ENCODE measurements at regions not wholly inside any gene's neighbourhood (a gene's known extent, or its start where the extent isn't known, plus 50 kb on each side); places are given as distances from the start of the nearest gene placed in this dataset.
"Not testable (repeated sequence)": the region's sequence is repeated elsewhere in the genome, so short reads cannot be mapped to it uniquely, and the experiment has no call there.

- DNase-seq, result no peak
Observed at GRCh38 chr5:107063511-107063910, 607.2 kb downstream of the EFNA5 start.

- DNase-seq, result no peak
Observed at GRCh38 chr5:107058803-107059202, 611.9 kb downstream of the EFNA5 start.

- DNase-seq, result no peak
Observed at GRCh38 chr5:107058235-107058634, 612.5 kb downstream of the EFNA5 start.

GRCh38 chr5:107056278-107056677, 614.5 kb downstream of the EFNA5 start:
- no peak for DNase-seq

GRCh38 chr5:107047048-107047447, 623.7 kb downstream of the EFNA5 start:
- DNase-seq, result no peak

- DNase-seq, result no peak
Observed at GRCh38 chr5:107043665-107044064, 627.1 kb downstream of the EFNA5 start.

GRCh38 chr5:107040907-107041306, 629.8 kb downstream of the EFNA5 start:
- DNase-seq, result no peak

- no peak for DNase-seq
Observed at GRCh38 chr5:107032629-107033028, 638.1 kb downstream of the EFNA5 start.

- no peak for DNase-seq
Observed at GRCh38 chr5:107028938-107029337, 641.8 kb downstream of the EFNA5 start.

- DNase-seq, result no peak
Observed at GRCh38 chr5:107025712-107026497, 644.8 kb downstream of the EFNA5 start.

- DNase-seq, result no peak
Observed at GRCh38 chr5:107023732-107024131, 647.0 kb downstream of the EFNA5 start.

- DNase-seq, result no peak
Observed at GRCh38 chr5:107021575-107021974, 649.2 kb downstream of the EFNA5 start.

GRCh38 chr5:107020626-107021025, 650.1 kb downstream of the EFNA5 start:
- no peak for DNase-seq

GRCh38 chr5:107017616-107018015, 653.1 kb downstream of the EFNA5 start:
- DNase-seq, result no peak

GRCh38 chr5:107012371-107012770, 658.4 kb downstream of the EFNA5 start:
- DNase-seq, result no peak

- no peak for DNase-seq
Observed at GRCh38 chr5:107011605-107012004, 659.1 kb downstream of the EFNA5 start.

GRCh38 chr5:107010060-107010459, 660.7 kb downstream of the EFNA5 start:
- no peak for DNase-seq

GRCh38 chr5:107005653-107006052, 665.1 kb downstream of the EFNA5 start:
- no peak for DNase-seq

- no peak for DNase-seq
Observed at GRCh38 chr5:107005161-107005560, 665.6 kb downstream of the EFNA5 start.

GRCh38 chr5:107002115-107002514, 668.6 kb downstream of the EFNA5 start:
- no peak for DNase-seq

- not testable (repeated sequence) for DNase-seq
Observed at GRCh38 chr5:106999506-106999905, 671.2 kb downstream of the EFNA5 start.

- no peak for DNase-seq
Observed at GRCh38 chr5:106986006-106986405, 684.7 kb downstream of the EFNA5 start.

GRCh38 chr5:106985174-106985573, 685.6 kb downstream of the EFNA5 start:
- no peak for DNase-seq

GRCh38 chr5:106979178-106979577, 691.6 kb downstream of the EFNA5 start:
- not testable (repeated sequence) for DNase-seq

GRCh38 chr5:106978582-106979165, 692.1 kb downstream of the EFNA5 start:
- DNase-seq, result not testable (repeated sequence)
